ENCODE measurements at regions not wholly inside any gene's neighbourhood (a gene's known extent, or its start where the extent isn't known, plus 50 kb on each side); places are given as distances from the start of the nearest gene placed in this dataset.

- no peak for TF ChIP-seq SUZ12 (IDR thresholded peaks at IDR 0.05)
- no peak for TF ChIP-seq L3MBTL2 (conservative IDR thresholded peaks at IDR 0.05)
- TF ChIP-seq FOXK2 (IDR thresholded peaks at IDR 0.05) = no peak
- no peak for TF ChIP-seq TARDBP (IDR thresholded peaks at IDR 0.05)
- no peak for TF ChIP-seq SP1 (IDR thresholded peaks at IDR 0.05)
- TF ChIP-seq, protein P1, sequence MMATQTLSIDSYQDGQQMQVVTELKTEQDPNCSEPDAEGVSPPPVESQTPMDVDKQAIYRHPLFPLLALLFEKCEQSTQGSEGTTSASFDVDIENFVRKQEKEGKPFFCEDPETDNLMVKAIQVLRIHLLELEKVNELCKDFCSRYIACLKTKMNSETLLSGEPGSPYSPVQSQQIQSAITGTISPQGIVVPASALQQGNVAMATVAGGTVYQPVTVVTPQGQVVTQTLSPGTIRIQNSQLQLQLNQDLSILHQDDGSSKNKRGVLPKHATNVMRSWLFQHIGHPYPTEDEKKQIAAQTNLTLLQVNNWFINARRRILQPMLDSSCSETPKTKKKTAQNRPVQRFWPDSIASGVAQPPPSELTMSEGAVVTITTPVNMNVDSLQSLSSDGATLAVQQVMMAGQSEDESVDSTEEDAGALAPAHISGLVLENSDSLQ (IDR thresholded peaks at IDR 0.05) = no peak
- TF ChIP-seq ELF4 (IDR thresholded peaks at IDR 0.05) = no peak
- no peak for TF ChIP-seq ZNF384 (IDR thresholded peaks at IDR 0.05)
- no peak for TF ChIP-seq BHLHE40 (IDR thresholded peaks at IDR 0.05; ENCODE audit: borderline replicate concordance)
- no peak for TF ChIP-seq HDGF (IDR thresholded peaks at IDR 0.05; ENCODE audit: borderline replicate concordance)
- no peak for TF ChIP-seq FOXM1 (IDR thresholded peaks at IDR 0.05; ENCODE audit: borderline replicate concordance)
- TF ChIP-seq CTBP1 (IDR thresholded peaks at IDR 0.05; ENCODE audit: borderline replicate concordance) = no peak
- TF ChIP-seq FOXA1 (IDR thresholded peaks at IDR 0.05) = no peak
Measured at GRCh38 chr20:17868700-17869231, 99.8 kb downstream of the SNX5 start.

Measured in HEK293T (cell line).